Naive thymus-derived CD8-positive, alpha-beta T cell (primary cell): ENCODE measurements at regions not wholly inside any gene's neighbourhood (a gene's known extent, or its start where the extent isn't known, plus 50 kb on each side); places are given as distances from the start of the nearest gene placed in this dataset.

ENCODE experiments used
- ATAC-seq, 2 donors: fragments of 150-1000 bp; cut with Tn5 transposase in 1 of 2; sonication (Bioruptor Pico), chemical (Tn5 transposase) in 1 of 2; 1 replicate in 1 of 2; 2 replicates in 1 of 2; pipeline ENCODE4 v1.10.0; 2021; ENCODE audit warnings: mild to moderate bottlenecking in 2 of 2, moderate library complexity in 2 of 2
- POLR2A ChIA-PET: fragments of 350-600 bp; sonication (Branson Sonifier 250); formaldehyde crosslinking; loops from one replicate; lab custom pipeline; 2021; ENCODE audit warnings: antibody characterized with exemption; lab: Charles Lee
- DNase-seq, 10 donors: peaks; one replicate each; pipeline versions ENCODE4 v3.0.0 to v3.0.0-alpha.2; 2020 to 2022
- H3K27ac Mint-ChIP-seq, 10 donors: one replicate each; pipeline ENCODE4 v1.8.0; 2020 to 2022; ENCODE audit warnings: mild to moderate bottlenecking in 10 of 10, mixed read lengths in 10 of 10, moderate library complexity in 4 of 10, inconsistent platforms in 1 of 10
- H3K27me3 Mint-ChIP-seq, 5 donors: one replicate each; pipeline ENCODE4 v1.8.0; 2021 to 2022; ENCODE audit warnings: mixed read lengths in 5 of 5
- H3K36me3 Mint-ChIP-seq, 3 donors: one replicate each; pipeline ENCODE4 v1.8.0; 2020 to 2022; ENCODE audit warnings: mixed read lengths in 3 of 3, mild to moderate bottlenecking in 2 of 3, inconsistent platforms in 1 of 3
- H3K4me1 Mint-ChIP-seq, 4 donors: one replicate each; pipeline ENCODE4 v1.8.0; 2021 to 2022; ENCODE audit warnings: mixed read lengths in 4 of 4
- H3K4me3 Mint-ChIP-seq, 10 donors: one replicate each; pipeline ENCODE4 v1.8.0; 2020 to 2022; ENCODE audit warnings: mild to moderate bottlenecking in 10 of 10, mixed read lengths in 10 of 10, moderate library complexity in 6 of 10, inconsistent platforms in 1 of 10
- H3K9me3 Mint-ChIP-seq, 9 donors: one replicate each; pipeline ENCODE4 v1.8.0; 2020 to 2022; ENCODE audit warnings: mixed read lengths in 9 of 9, mild to moderate bottlenecking in 3 of 9, inconsistent platforms in 1 of 9, moderate library complexity in 1 of 9

DNA sequence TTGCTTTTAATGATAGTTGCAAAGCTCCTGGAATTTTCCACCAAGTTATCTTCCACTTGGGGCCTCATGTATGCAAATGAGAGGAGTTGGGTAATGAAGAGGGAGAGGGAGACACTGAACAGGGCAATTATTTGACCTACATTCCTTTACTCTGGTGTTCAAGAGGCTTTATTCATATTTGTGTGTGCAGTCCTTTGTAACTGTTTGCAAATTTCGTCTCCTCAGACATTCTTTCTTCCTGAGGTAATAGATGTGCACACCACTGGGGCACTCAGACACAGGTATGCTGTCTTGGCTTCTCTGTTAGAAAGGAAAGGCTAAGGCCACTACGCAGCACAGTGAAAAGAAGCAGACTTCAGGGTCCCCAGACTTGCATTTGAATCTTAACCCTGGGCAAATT lies 189.7 kb upstream of the IL12A start:
- no peak overlapping the region for H3K27ac Mint-ChIP-seq
- peaks cover 0 to 13% (median 6%) of the 10 kb centered on the region in 5 donors for H3K27me3 Mint-ChIP-seq
- H3K4me1 Mint-ChIP-seq, result no peaks in the 10 kb centered on the region
- ATAC-seq (no peak), DNase-seq (no peak)
- H3K36me3 Mint-ChIP-seq, result no peaks in the 10 kb centered on the region
- H3K4me3 Mint-ChIP-seq, result no peak overlapping the region
- H3K9me3 Mint-ChIP-seq, result no peaks in the 10 kb centered on the region
- POLR2A ChIA-PET, result no interaction called here

GRCh38 chr3:159800434-159801155 lies 188.0 kb upstream of the IL12A start:
- Mint-ChIP-seq H3K36me3 (no peaks in the 10 kb centered on the region), H3K27me3 (peaks cover 0 to 10% (median 6%) of the 10 kb centered on the region in 5 donors), H3K4me1 (no peaks in the 10 kb centered on the region), H3K27ac (no peak overlapping the region), H3K9me3 (no peaks in the 10 kb centered on the region), H3K4me3 (no peak overlapping the region)
- DNase-seq (no peak), ATAC-seq (no peak)
- POLR2A ChIA-PET, result no interaction called here

DNA sequence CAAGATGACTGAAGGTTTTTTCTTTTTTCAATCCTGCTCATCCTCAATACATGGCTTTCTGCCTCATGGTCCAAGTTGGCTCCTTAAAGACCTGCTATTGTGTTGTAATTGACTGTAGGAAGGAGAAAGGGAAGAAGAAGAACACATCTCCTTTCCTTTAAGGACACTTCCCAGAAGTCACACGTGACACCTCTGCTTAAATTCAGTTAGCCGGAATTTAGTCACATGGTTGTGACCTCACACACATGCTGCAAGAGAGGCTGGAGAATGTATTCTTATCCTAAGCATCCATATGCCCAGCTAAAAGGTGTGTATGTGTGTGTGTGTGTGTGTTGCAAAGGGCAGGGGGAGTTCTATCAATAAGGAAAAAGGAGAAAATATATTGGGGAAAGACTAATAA lies 185.8 kb upstream of the IL12A start:
- POLR2A ChIA-PET, result no interaction called here
- DNase-seq, result no peak
- Mint-ChIP-seq H3K9me3 (no peaks in the 10 kb centered on the region), H3K36me3 (no peaks in the 10 kb centered on the region), H3K27ac (no peak overlapping the region), H3K4me3 (no peak overlapping the region), H3K27me3 (peaks cover 0 to 7% (median 4%) of the 10 kb centered on the region in 5 donors), H3K4me1 (no peaks in the 10 kb centered on the region)
- ATAC-seq, result no peak

DNA sequence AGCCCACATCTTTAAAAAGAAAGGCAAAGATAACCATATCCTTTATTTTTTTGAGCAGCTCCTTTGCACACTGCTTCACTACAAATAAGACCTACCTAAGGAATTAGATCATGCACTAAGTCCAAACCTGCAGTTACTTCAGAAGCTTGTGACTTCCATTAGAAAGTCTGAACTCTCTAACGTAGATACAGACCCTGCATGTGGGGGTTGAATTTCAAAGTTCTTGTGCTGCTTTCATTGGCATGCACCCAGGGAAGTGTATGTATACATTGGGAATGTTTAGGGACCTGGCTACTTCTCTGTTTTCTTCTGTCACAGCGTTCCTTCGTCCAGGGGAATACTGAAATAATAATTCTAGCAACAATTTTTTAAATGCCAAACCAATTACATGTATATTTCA lies 185.2 kb upstream of the IL12A start:
- DNase-seq (no peak), ATAC-seq (no peak)
- Mint-ChIP-seq H3K27ac (no peak overlapping the region), H3K27me3 (peaks cover 0 to 7% (median 4%) of the 10 kb centered on the region in 5 donors), H3K9me3 (no peaks in the 10 kb centered on the region), H3K36me3 (no peaks in the 10 kb centered on the region), H3K4me1 (no peaks in the 10 kb centered on the region), H3K4me3 (no peak overlapping the region)
- POLR2A ChIA-PET, result no interaction called here

- DNase-seq, result no peak
- no peak for ATAC-seq
- Mint-ChIP-seq H3K9me3 (no peaks in the 10 kb centered on the region), H3K36me3 (no peaks in the 10 kb centered on the region), H3K27ac (no peak overlapping the region), H3K27me3 (peaks cover 0 to 5% (median 0%) of the 10 kb centered on the region in 5 donors), H3K4me3 (no peak overlapping the region), H3K4me1 (no peaks in the 10 kb centered on the region)
- POLR2A ChIA-PET, result no interaction called here
These were observed 183.8 kb upstream of the IL12A start for GRCh38 chr3:159804726-159805410.

GRCh38 chr3:159805411-159805772 lies 183.2 kb upstream of the IL12A start:
- no peak for DNase-seq
- ATAC-seq, result no peak
- no peaks in the 10 kb centered on the region for H3K4me1 Mint-ChIP-seq
- H3K27ac Mint-ChIP-seq, result no peak overlapping the region
- no peaks in the 10 kb centered on the region for H3K9me3 Mint-ChIP-seq
- H3K36me3 Mint-ChIP-seq, result peaks cover 0 to 2% (median 0%) of the 10 kb centered on the region in 3 donors
- H3K27me3 Mint-ChIP-seq, result peaks cover 0 to 8% (median 0%) of the 10 kb centered on the region in 5 donors
- POLR2A ChIA-PET, result no interaction called here
- no peak overlapping the region for H3K4me3 Mint-ChIP-seq

- Mint-ChIP-seq H3K27ac (no peak overlapping the region), H3K4me1 (no peaks in the 10 kb centered on the region), H3K36me3 (peaks cover 0 to 5% (median 0%) of the 10 kb centered on the region in 3 donors)
These were observed 182.2 kb upstream of the IL12A start for GRCh38 chr3:159806412-159806811.

GRCh38 chr3:159807137-159808040 lies 181.2 kb upstream of the IL12A start:
- Mint-ChIP-seq H3K27ac (no peak overlapping the region), H3K27me3 (peaks cover 0 to 9% (median 0%) of the 10 kb centered on the region in 5 donors), H3K9me3 (no peaks in the 10 kb centered on the region), H3K36me3 (peaks cover 0 to 5% (median 0%) of the 10 kb centered on the region in 3 donors), H3K4me1 (no peaks in the 10 kb centered on the region), H3K4me3 (no peak overlapping the region)
- POLR2A ChIA-PET, result no interaction called here
- ATAC-seq, result no peak
- no peak for DNase-seq

More at GRCh38 chr3:159806412-159806811, 182.2 kb upstream of the IL12A start:
- POLR2A ChIA-PET, result no interaction called here
- no peak for DNase-seq
- Mint-ChIP-seq H3K9me3 (no peaks in the 10 kb centered on the region), H3K27me3 (peaks cover 0 to 9% (median 0%) of the 10 kb centered on the region in 5 donors), H3K4me3 (no peak overlapping the region)
- no peak for ATAC-seq

- Mint-ChIP-seq H3K27ac (no peak overlapping the region), H3K27me3 (peaks cover 0 to 11% (median 7%) of the 10 kb centered on the region in 5 donors), H3K4me1 (no peaks in the 10 kb centered on the region), H3K36me3 (peaks cover 0 to 5% (median 0%) of the 10 kb centered on the region in 3 donors), H3K9me3 (peaks cover 0 to 3% (median 0%) of the 10 kb centered on the region in 9 donors), H3K4me3 (no peak overlapping the region)
- DNase-seq (no peak), ATAC-seq (no peak)
- POLR2A ChIA-PET, result no interaction called here
These were observed 174.7 kb upstream of the IL12A start for GRCh38 chr3:159813822-159814531.

DNA sequence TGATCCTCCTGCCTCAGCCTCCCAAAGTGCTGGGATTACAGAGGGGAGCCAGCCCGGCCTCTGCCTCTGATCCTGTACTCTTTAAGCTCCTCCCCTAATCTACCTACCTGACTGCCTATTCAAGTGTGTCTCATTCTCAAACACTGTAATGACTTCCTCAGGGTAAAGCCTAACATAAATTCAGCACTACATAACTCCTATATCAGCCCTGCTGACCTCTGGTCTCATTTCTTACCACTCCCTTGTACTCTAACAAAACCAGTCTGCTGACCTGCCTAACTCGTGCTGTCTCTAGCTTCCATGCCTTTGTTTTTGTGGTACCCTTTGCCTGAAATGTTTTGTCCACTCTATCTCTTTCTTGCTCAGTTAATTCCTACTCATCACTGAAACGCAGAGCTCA lies 172.1 kb upstream of the IL12A start:
- POLR2A ChIA-PET, result no interaction called here
- Mint-ChIP-seq H3K27ac (peak overlapping the region in 1 of 10 donors; percentile 9), H3K27me3 (peaks cover 3 to 17% (median 8%) of the 10 kb centered on the region in 5 donors), H3K4me1 (peaks cover 0 to 2% (median 0%) of the 10 kb centered on the region in 4 donors), H3K9me3 (peaks cover 0 to 3% (median 0%) of the 10 kb centered on the region in 9 donors), H3K36me3 (no peaks in the 10 kb centered on the region), H3K4me3 (no peak overlapping the region)
- ATAC-seq (no peak), DNase-seq (no peak)

- peaks cover 0 to 3% (median 0%) of the 10 kb centered on the region in 9 donors for H3K9me3 Mint-ChIP-seq
- POLR2A ChIA-PET, result no interaction called here
- H3K4me1 Mint-ChIP-seq, result peaks cover 0 to 2% (median 0%) of the 10 kb centered on the region in 4 donors
- no peaks in the 10 kb centered on the region for H3K36me3 Mint-ChIP-seq
- no peak for ATAC-seq
- no peak overlapping the region for H3K4me3 Mint-ChIP-seq
- no peak overlapping the region for H3K27ac Mint-ChIP-seq
- no peak for DNase-seq
- H3K27me3 Mint-ChIP-seq, result peaks cover 4 to 20% (median 8%) of the 10 kb centered on the region in 5 donors
These were observed 171.5 kb upstream of the IL12A start for GRCh38 chr3:159817126-159817525.

DNA sequence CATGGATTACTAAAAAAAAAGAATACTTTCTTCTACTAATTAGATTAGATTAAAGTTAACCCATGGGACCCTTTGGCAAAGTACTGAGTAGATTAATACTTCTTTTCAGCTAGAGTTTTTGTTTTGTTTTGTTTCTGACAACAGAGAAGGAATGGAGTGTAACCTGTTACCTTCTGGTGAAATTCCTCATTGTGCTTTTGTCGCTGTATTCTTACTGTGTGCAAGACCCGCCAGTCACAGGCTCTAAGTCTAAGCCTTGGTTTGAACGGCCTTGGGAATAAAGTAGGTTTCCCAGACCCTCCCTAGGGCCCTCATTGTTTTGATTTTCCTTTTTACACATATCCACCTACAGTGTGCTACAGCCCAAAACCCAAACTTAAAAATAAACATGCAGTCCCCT lies 171.1 kb upstream of the IL12A start:
- no peaks in the 10 kb centered on the region for H3K36me3 Mint-ChIP-seq
- peaks cover 0 to 3% (median 0%) of the 10 kb centered on the region in 9 donors for H3K9me3 Mint-ChIP-seq
- ATAC-seq (no peak), DNase-seq (no peak)
- no peak overlapping the region for H3K27ac Mint-ChIP-seq
- peaks cover 0 to 2% (median 0%) of the 10 kb centered on the region in 4 donors for H3K4me1 Mint-ChIP-seq
- POLR2A ChIA-PET, result no interaction called here
- no peak overlapping the region for H3K4me3 Mint-ChIP-seq
- peaks cover 7 to 24% (median 9%) of the 10 kb centered on the region in 5 donors for H3K27me3 Mint-ChIP-seq
